HG02938 (cell line): ENCODE measurements at regions not wholly inside any gene's neighbourhood (a gene's known extent, or its start where the extent isn't known, plus 50 kb on each side); places are given as distances from the start of the nearest gene placed in this dataset.

Experiments used
- ATAC-seq: cut with Tn5 transposase; IDR thresholded peaks from one replicate; pipeline ENCODE4 v1.9.1; 2021; ENCODE audit warnings: mild to moderate bottlenecking, moderate library complexity; ENCODE audit not compliant: unreplicated experiment

DNA sequence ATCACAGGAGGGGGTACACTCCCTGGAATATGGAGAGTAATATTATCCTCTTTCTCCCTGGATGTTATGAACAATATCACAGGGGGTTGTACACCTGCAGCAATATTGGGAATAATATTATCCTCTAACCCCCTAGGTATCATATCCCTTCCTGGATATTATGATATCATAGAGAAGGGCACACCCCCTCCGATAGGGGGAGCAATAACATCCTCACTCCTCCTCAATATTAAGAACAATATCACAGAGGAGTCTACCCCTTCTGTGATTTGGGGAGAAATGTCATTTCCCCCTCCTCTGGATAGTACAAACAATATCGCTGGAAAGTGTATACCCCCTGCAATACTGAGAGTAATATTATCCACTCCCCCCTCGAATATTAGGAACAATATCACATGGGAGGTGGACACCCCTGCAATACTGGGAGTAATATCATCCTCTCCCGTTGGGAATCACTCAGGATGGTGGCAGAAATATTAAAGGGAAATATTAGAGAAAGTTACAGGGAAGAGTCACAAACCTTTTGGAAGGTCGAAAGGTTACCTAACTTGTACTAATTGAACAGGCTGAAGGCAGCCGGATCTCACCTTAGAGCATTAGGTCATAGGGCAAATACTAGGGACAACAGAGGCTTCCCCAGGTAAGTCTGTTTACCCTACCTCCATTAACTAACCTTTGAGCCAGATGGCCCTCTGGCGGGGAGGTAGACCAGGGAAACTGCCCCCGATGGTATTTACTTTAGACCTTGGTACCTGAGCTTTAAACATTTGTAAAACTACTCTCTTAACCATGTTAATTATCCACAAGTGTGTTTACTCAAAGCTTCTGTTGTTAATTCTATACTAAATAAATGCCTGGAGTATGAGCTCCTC, 57.5 kb upstream of the FREM1 start:
- no peak for ATAC-seq

DNA sequence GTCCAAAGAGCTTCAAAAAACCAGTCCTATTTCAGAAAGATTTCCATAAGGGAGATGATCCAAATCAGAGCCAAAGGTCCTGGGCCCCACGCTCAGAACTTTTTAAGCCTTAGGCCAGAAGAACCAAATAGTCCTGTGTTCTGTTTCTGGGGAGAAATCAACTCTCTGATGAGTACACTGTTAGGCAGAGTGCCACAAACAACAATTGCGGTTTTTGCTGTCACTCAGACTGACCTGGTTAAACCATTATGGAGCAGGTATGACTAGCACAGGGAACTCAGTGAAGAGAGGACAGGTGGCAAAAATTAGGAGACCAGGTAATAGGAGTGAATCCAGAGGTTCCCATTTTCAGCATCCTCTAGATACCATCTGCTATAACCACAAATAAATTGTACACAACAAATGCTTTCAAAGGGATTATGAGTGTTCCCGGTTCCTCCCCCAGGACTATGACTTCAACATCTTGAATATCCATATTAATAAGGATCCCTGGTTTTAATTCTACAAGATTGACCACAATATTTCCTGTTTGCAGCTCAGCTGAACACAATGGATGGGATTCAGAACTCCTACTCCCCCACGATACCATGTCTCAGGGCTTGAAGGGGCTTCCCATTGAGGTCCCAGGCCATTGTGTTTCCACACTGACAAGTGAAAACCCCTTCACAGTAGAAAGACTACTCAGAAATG, 52.1 kb upstream of the FREM1 start:
- no peak for ATAC-seq

DNA sequence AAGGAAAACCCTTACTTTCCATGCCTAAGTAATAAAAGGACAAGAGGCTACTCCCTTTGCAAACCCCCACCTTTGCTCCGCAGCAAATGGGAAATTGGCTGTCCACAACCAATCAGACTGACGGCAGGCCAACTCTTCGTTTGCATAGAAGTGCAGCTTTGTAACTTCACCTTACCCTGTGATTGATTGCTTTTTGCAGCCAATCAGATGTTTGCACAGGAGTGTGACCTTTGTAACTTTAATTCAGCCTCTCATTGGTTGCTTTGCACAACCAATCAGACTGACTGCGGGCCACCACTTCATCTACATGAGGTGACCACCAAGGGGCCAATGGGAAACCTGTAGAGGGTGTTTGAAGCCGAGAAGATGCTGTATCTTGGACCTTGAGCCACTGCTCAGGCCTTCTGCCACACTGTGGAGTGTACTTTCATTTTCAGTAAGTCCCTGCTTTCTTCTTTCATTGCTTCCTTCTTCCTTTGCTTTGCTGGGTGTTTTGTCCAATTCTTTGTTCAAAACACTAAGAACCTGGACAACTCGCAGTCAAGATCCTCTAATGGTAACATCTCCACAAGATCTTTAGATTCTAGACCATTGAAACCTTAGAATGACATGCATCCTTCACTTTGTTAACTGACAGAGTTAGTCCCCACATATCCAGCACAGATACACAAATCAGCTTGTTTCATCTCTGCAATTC, 51.3 kb upstream of the FREM1 start:
- no peak for ATAC-seq

DNA sequence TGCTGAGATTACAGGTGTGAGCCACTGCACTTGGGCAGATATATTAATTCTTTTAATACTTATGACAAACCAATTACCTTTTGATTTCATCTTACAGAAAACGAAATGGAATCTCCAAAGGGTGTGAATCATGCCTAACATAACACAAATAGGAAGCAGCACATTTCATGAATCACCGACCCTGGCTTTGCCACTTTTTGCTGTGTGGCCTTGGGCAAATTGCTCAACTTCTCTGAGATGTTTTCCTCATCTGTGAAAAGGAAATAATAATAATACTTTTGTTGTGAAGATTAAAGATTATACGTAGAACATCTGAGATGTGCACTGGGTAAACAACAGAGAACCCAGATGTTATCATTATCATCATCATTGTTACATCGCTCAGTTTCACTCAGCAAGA, 50.7 kb upstream of the FREM1 start:
- ATAC-seq: no peak
